PC-3 (cell line): ENCODE measurements at regions not wholly inside any gene's neighbourhood (a gene's known extent, or its start where the extent isn't known, plus 50 kb on each side); places are given as distances from the start of the nearest gene placed in this dataset.

Source experiments
- ATAC-seq: fragments of 200-7000 bp; cut with Tn5 transposase; 2 replicates; pipeline ENCODE4 v1.9.1; 2020; ENCODE audit warnings: mild to moderate bottlenecking, moderate library complexity
- BruUV-seq: library from RNA; stranded (reverse); fragments of 400-500 nt; replicated peaks from 2 replicates; lab custom pipeline; 2021; lab: Mats Ljungman, UMichigan
- CTCF ChIA-PET: fragments of 300-600 bp; sonication (Branson Sonifier 250); formaldehyde crosslinking; loops from one replicate; lab custom pipeline; 2022; ENCODE audit warnings: antibody characterized with exemption; lab: Charles Lee
- POLR2A ChIA-PET: fragments of 300-600 bp; sonication (Branson Sonifier 250); formaldehyde crosslinking; loops from one replicate; lab custom pipeline; 2022; ENCODE audit warnings: antibody characterized with exemption; ENCODE audit not compliant: unreplicated experiment; lab: Charles Lee
- DNase-seq: peaks from one replicate; pipeline ENCODE4 v3.0.0-alpha.2; 2015
- H2AFZ ChIP-seq: fragments of 300-600 bp; sonication (generic); 2 replicates; pipeline ENCODE4 v1.6.0; 2016; ENCODE audit warnings: antibody characterized with exemption, low read length
- H3F3A ChIP-seq: fragments of 300-600 bp; sonication (generic); one replicate; pipeline ENCODE4 v1.6.0; 2017; ENCODE audit warnings: antibody characterized with exemption, low read length, control low read depth, mild to moderate bottlenecking; ENCODE audit not compliant: unreplicated experiment
- H3K27ac ChIP-seq: fragments of 300-600 bp; sonication (generic); 2 replicates; pipeline ENCODE4 v1.5.1; 2016; ENCODE audit warnings: mild to moderate bottlenecking, low read length
- H3K27me3 ChIP-seq: fragments of 300-600 bp; sonication (generic); 2 replicates; pipeline ENCODE4 v1.6.1; 2016; ENCODE audit warnings: low read length, mixed read lengths
- H3K36me3 ChIP-seq: fragments of 300-600 bp; sonication (generic); 2 replicates; pipeline ENCODE4 v1.6.1; 2016; ENCODE audit warnings: low read depth, mixed run types, low read length, mixed read lengths
- H3K4me1 ChIP-seq: fragments of 300-600 bp; sonication (generic); 2 replicates; pipeline ENCODE4 v1.5.1; 2016; ENCODE audit warnings: low read length; ENCODE audit not compliant: insufficient read depth
- H3K4me2 ChIP-seq: fragments of 300-600 bp; sonication (generic); 2 replicates; pipeline ENCODE4 v1.6.0; 2016; ENCODE audit warnings: low read length
- H3K4me3 ChIP-seq: fragments of 300-600 bp; sonication (generic); 2 replicates; pipeline ENCODE4 v1.5.1; 2016; ENCODE audit warnings: mild to moderate bottlenecking, low read length, mixed read lengths
- H3K79me2 ChIP-seq: fragments of 300-600 bp; sonication (generic); 2 replicates; pipeline ENCODE4 v1.6.1; 2017; ENCODE audit warnings: low read length, mixed read lengths
- H3K9ac ChIP-seq: fragments of 300-600 bp; sonication (generic); 2 replicates; pipeline ENCODE4 v1.6.0; 2016; ENCODE audit warnings: mild to moderate bottlenecking, low read length
- H3K9me2 ChIP-seq: fragments of 300-600 bp; sonication (generic); replicated peaks from 2 replicates; pipeline ENCODE4 v1.6.1; 2016; ENCODE audit warnings: mixed run types, low read length, mixed read lengths
- H3K9me3 ChIP-seq: fragments of 300-600 bp; sonication (generic); 2 replicates; pipeline ENCODE4 v1.6.1; 2016; ENCODE audit warnings: low read length, mixed read lengths
- H4K20me1 ChIP-seq: fragments of 300-600 bp; sonication (generic); 2 replicates; pipeline ENCODE4 v1.6.1; 2016; ENCODE audit warnings: low read length, mixed read lengths
- EZH2 ChIP-seq: fragments of 300-600 bp; sonication (generic); IDR thresholded peaks from one replicate; pipeline ENCODE4 v1.6.1; 2017; ENCODE audit warnings: antibody characterized with exemption, mild to moderate bottlenecking, low read length; ENCODE audit not compliant: unreplicated experiment
- EZH2phosphoT487 ChIP-seq: fragments of 300-600 bp; sonication (generic); IDR thresholded peaks from 2 replicates; pipeline ENCODE4 v1.6.1; 2018; ENCODE audit warnings: mild to moderate bottlenecking, antibody characterized with exemption, low read length, borderline replicate concordance
- intact Hi-C: fragments of 100-400 bp; cut with micrococcal nuclease; formaldehyde crosslinking; loops from 2 replicates; pipeline ENCODE4 v1.9.0; 2023
- TF ChIP-seq, protein P1 (sequence below): fragments of 300-600 bp; sonication (generic); conservative IDR thresholded peaks from 2 replicates; pipeline ENCODE4 v1.5.1; 2017; ENCODE audit warnings: antibody characterized with exemption, low read depth, mild to moderate bottlenecking, low read length

- H3K9me2 ChIP-seq: no peaks in the 10 kb centered on the region
- no peak overlapping the region for H3K4me2 ChIP-seq
- H3K9me3 ChIP-seq: no peaks in the 10 kb centered on the region
- H3F3A ChIP-seq: no peaks in the 10 kb centered on the region
- H3K4me1 ChIP-seq: no peaks in the 10 kb centered on the region
- no peaks in the 10 kb centered on the region for H4K20me1 ChIP-seq
- CTCF ChIA-PET: no interaction called here
- BruUV-seq: no TSS peak
- H3K9ac ChIP-seq: no peak overlapping the region
- no peaks in the 10 kb centered on the region for H3K27me3 ChIP-seq
- POLR2A ChIA-PET: no interaction called here
- intact Hi-C loops: no loop called here
- H3K79me2 ChIP-seq: no peaks in the 10 kb centered on the region
- no peak overlapping the region for H3K4me3 ChIP-seq
- ATAC-seq (no peak), DNase-seq (no peak)
- H3K36me3 ChIP-seq: no peaks in the 10 kb centered on the region
- H2AFZ ChIP-seq: no peak overlapping the region
- TF ChIP-seq EZH2: no peak
- TF ChIP-seq, protein P1, sequence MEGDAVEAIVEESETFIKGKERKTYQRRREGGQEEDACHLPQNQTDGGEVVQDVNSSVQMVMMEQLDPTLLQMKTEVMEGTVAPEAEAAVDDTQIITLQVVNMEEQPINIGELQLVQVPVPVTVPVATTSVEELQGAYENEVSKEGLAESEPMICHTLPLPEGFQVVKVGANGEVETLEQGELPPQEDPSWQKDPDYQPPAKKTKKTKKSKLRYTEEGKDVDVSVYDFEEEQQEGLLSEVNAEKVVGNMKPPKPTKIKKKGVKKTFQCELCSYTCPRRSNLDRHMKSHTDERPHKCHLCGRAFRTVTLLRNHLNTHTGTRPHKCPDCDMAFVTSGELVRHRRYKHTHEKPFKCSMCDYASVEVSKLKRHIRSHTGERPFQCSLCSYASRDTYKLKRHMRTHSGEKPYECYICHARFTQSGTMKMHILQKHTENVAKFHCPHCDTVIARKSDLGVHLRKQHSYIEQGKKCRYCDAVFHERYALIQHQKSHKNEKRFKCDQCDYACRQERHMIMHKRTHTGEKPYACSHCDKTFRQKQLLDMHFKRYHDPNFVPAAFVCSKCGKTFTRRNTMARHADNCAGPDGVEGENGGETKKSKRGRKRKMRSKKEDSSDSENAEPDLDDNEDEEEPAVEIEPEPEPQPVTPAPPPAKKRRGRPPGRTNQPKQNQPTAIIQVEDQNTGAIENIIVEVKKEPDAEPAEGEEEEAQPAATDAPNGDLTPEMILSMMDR: no peak
- no peak for TF ChIP-seq EZH2phosphoT487
- no peak overlapping the region for H3K27ac ChIP-seq
Measured at GRCh38 chr3:64971602-64972001, 283.8 kb upstream of the ADAMTS9 start.

DNA sequence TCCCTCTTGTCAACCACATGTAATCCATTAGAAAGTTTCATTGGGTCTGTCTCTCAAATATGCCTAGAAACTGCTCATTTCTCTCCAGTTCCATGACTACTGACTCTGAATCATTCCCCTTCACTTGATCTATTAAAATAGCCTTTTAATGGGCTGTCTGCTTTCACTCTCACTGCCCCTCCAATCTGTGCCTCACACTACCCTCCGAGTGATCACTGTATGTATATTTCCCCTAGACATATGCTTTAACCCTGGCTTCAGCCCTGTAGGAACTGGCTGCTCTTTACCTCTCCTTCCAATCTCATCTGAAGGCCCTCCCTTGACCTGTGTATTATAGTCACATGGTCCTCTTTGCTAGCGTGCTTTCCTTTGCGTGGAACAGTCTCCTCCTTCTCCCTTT is 282.8 kb upstream of the ADAMTS9 start:
- H3K9me3 ChIP-seq: no peaks in the 10 kb centered on the region
- no peak overlapping the region for H3K4me3 ChIP-seq
- ChIA-PET CTCF (no interaction called here), POLR2A (no interaction called here)
- intact Hi-C loops: no loop called here
- DNase-seq: no peak
- H3K36me3 ChIP-seq: no peaks in the 10 kb centered on the region
- no peaks in the 10 kb centered on the region for H3K79me2 ChIP-seq
- no peaks in the 10 kb centered on the region for H3K27me3 ChIP-seq
- H3K9ac ChIP-seq: no peak overlapping the region
- H2AFZ ChIP-seq: no peak overlapping the region
- BruUV-seq: no TSS peak
- H3K4me2 ChIP-seq: no peak overlapping the region
- H3K9me2 ChIP-seq: no peaks in the 10 kb centered on the region
- H3K27ac ChIP-seq: no peak overlapping the region
- H3F3A ChIP-seq: no peaks in the 10 kb centered on the region
- no peak for TF ChIP-seq EZH2
- TF ChIP-seq, protein P1: no peak
- TF ChIP-seq EZH2phosphoT487: no peak
- no peaks in the 10 kb centered on the region for H3K4me1 ChIP-seq
- no peak for ATAC-seq
- no peaks in the 10 kb centered on the region for H4K20me1 ChIP-seq

DNA sequence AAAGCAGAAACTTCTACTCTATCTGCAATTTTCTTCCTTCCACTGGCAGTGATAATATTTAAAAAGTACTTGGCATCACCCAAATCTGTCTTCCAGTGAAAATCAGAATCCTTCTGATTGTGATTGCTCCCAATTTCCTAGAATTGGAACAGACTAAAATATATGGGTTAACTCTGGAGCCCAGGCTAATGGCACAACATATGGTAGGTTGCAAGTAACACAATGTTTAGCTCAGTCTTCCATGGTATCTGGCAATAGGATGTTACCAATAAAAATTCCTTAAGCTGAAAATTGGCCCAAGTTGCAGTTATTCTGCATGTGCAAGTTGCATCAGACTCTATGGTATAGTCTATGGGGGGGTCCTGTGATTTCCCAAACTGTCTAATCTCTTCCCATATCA is 273.5 kb upstream of the ADAMTS9 start:
- no peak for ATAC-seq
- ChIA-PET POLR2A (no interaction called here), CTCF (no interaction called here)
- H3K9ac ChIP-seq: no peak overlapping the region
- H3K4me1 ChIP-seq: no peaks in the 10 kb centered on the region
- no peaks in the 10 kb centered on the region for H4K20me1 ChIP-seq
- intact Hi-C loops: no loop called here
- no peaks in the 10 kb centered on the region for H3K79me2 ChIP-seq
- no peaks in the 10 kb centered on the region for H3F3A ChIP-seq
- no peaks in the 10 kb centered on the region for H3K9me2 ChIP-seq
- H2AFZ ChIP-seq: no peak overlapping the region
- TF ChIP-seq EZH2: no peak
- no peak for TF ChIP-seq EZH2phosphoT487
- H3K27me3 ChIP-seq: no peaks in the 10 kb centered on the region
- no peaks in the 10 kb centered on the region for H3K36me3 ChIP-seq
- no peak for DNase-seq
- no peak overlapping the region for H3K4me3 ChIP-seq
- no peak overlapping the region for H3K4me2 ChIP-seq
- H3K9me3 ChIP-seq: no peaks in the 10 kb centered on the region
- H3K27ac ChIP-seq: no peak overlapping the region
- no TSS peak for BruUV-seq
